CD4-positive, CD25-positive, alpha-beta regulatory T cell (primary cell): ENCODE measurements at regions not wholly inside any gene's neighbourhood (a gene's known extent, or its start where the extent isn't known, plus 50 kb on each side); places are given as distances from the start of the nearest gene placed in this dataset.
A peak's percentile ranks its signal among the peaks of the same experiment; 100 is the strongest.

Experiments
- ATAC-seq, 2 donors: fragments of 150-1000 bp; cut with Tn5 transposase; one replicate each; pipeline ENCODE4 v1.10.0; 2021; ENCODE audit warnings: low read depth in 2 of 2, moderate number of reproducible peaks in 2 of 2, moderate library complexity in 1 of 2
- DNase-seq, 3 donors: peaks; one replicate each; pipeline versions ENCODE4 v3.0.0 to v3.0.0-alpha.2; 2012 to 2022; ENCODE audit warnings: mixed read lengths in 1 of 3
- H3K27ac ChIP-seq: one replicate; pipeline ENCODE4 v1.7.0; 2013; ENCODE audit warnings: mild to moderate bottlenecking, low read length; ENCODE audit not compliant: insufficient read depth, poor library complexity, severe bottlenecking
- H3K27me3 ChIP-seq: one replicate; pipeline ENCODE4 v1.7.0; 2013; ENCODE audit warnings: low read length; ENCODE audit not compliant: control insufficient read depth, insufficient read depth
- H3K36me3 ChIP-seq: one replicate; pipeline ENCODE4 v1.7.0; 2013; ENCODE audit warnings: mild to moderate bottlenecking, low read length, moderate library complexity; ENCODE audit not compliant: control insufficient read depth, insufficient read depth
- H3K4me1 ChIP-seq: 2 replicates; pipeline ENCODE4 v1.7.0; 2013; ENCODE audit warnings: mild to moderate bottlenecking, low read length; ENCODE audit not compliant: insufficient read depth, control insufficient read depth, poor library complexity, severe bottlenecking
- H3K4me3 ChIP-seq: one replicate; pipeline ENCODE4 v1.7.0; 2013; ENCODE audit warnings: low read depth, mild to moderate bottlenecking, low read length, moderate library complexity
- H3K9me3 ChIP-seq, 2 experiments: 1 replicate in 1 of 2; 2 replicates in 1 of 2; pipeline ENCODE4 v1.7.0; 2013; ENCODE audit warnings: low read length in 2 of 2, mild to moderate bottlenecking in 1 of 2, moderate library complexity in 1 of 2; ENCODE audit not compliant: control insufficient read depth in 2 of 2
- H3K27ac Mint-ChIP-seq, 3 donors: one replicate each; pipeline ENCODE4 v1.8.0; 2020 to 2022; ENCODE audit warnings: mild to moderate bottlenecking in 3 of 3, mixed read lengths in 3 of 3, moderate library complexity in 2 of 3
- H3K27me3 Mint-ChIP-seq: one replicate; pipeline ENCODE4 v1.8.0; 2022; ENCODE audit warnings: mild to moderate bottlenecking, mixed read lengths
- H3K36me3 Mint-ChIP-seq: one replicate; pipeline ENCODE4 v1.8.0; 2020; ENCODE audit warnings: mixed read lengths
- H3K4me1 Mint-ChIP-seq, 4 donors: one replicate each; pipeline ENCODE4 v1.8.0; 2020 to 2022; ENCODE audit warnings: mixed read lengths in 4 of 4, mild to moderate bottlenecking in 1 of 4
- H3K4me3 Mint-ChIP-seq, 4 donors: one replicate each; pipeline ENCODE4 v1.8.0; 2020 to 2022; ENCODE audit warnings: mild to moderate bottlenecking in 4 of 4, mixed read lengths in 4 of 4, moderate library complexity in 3 of 4
- H3K9me3 Mint-ChIP-seq, 7 donors: one replicate each; pipeline ENCODE4 v1.8.0; 2020 to 2022; ENCODE audit warnings: mixed read lengths in 7 of 7, mild to moderate bottlenecking in 3 of 7, moderate library complexity in 2 of 7

DNA sequence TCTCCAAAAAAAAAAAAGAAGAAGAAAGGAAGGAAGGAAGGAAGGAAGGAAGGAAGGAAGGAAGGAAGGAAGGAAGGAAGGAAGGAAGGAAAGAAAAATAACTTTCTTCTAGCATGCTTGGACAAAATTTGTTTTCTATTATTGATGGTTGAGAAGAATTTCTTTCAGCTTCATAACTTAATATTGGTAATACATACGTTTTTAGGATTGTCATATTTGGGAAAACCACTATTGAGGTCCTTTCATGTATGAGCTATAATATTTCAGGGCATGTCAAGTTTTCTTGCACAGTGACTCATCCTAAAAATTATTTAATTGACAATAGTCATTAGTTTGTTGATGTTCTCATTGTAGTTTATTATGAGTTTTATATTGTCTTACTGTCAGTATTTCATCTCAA, 66.4 kb upstream of the PKDCC start:
- H3K27me3 ChIP-seq = peaks cover 3% of the 10 kb centered on the region
- H3K27ac ChIP-seq = no peak overlapping the region
- H3K4me3 ChIP-seq = no peak overlapping the region
- no peaks in the 10 kb centered on the region for H3K36me3 Mint-ChIP-seq
- H3K4me1 ChIP-seq = no peaks in the 10 kb centered on the region
- H3K4me3 Mint-ChIP-seq = no peak overlapping the region
- DNase-seq (no peak), ATAC-seq (no peak)
- no peaks in the 10 kb centered on the region for H3K36me3 ChIP-seq
- H3K4me1 Mint-ChIP-seq = no peaks in the 10 kb centered on the region
- peaks cover 0 to 2% (median 0%) of the 10 kb centered on the region in 7 donors for H3K9me3 Mint-ChIP-seq
- no peaks in the 10 kb centered on the region for H3K9me3 ChIP-seq
- H3K27me3 Mint-ChIP-seq = peaks cover 20% of the 10 kb centered on the region
- no peak overlapping the region for H3K27ac Mint-ChIP-seq

DNA sequence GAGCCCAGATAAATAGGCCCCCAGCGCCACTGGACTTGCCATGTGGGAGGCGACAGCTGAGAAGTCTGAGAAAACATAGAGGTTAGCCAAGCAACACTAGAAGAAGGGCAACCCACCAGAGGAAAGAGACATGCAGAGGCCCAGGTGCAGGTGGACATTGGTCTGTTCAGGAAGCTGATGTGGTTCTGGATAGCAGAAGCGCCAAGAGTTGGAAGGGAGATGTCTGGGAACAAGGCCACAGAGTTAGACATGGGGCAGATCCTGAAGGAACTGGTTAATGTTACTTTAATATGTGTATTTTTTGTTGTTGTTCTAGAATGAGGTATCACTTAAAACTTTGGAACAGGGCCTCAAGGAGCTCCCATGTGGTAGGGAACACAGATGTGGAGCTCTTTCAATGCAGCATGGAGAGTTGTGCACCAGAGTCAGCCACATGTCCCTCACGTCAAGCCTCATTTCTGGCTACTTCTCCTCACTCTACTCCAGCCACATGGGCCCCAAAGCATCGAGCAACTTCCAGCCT, 62.2 kb upstream of the PKDCC start:
- Mint-ChIP-seq H3K27me3 (peaks cover 31% of the 10 kb centered on the region), H3K27ac (peak overlapping the region in 1 of 3 donors; percentile 54), H3K4me1 (no peaks in the 10 kb centered on the region), H3K4me3 (no peak overlapping the region), H3K36me3 (no peaks in the 10 kb centered on the region), H3K9me3 (no peaks in the 10 kb centered on the region)
- H3K4me1 ChIP-seq = no peaks in the 10 kb centered on the region
- ATAC-seq (no peak), DNase-seq (no peak)
- no peak overlapping the region for H3K4me3 ChIP-seq
- H3K27ac ChIP-seq = no peak overlapping the region
- peaks cover 7% of the 10 kb centered on the region for H3K27me3 ChIP-seq
- H3K36me3 ChIP-seq = no peaks in the 10 kb centered on the region
- no peaks in the 10 kb centered on the region for H3K9me3 ChIP-seq

DNA sequence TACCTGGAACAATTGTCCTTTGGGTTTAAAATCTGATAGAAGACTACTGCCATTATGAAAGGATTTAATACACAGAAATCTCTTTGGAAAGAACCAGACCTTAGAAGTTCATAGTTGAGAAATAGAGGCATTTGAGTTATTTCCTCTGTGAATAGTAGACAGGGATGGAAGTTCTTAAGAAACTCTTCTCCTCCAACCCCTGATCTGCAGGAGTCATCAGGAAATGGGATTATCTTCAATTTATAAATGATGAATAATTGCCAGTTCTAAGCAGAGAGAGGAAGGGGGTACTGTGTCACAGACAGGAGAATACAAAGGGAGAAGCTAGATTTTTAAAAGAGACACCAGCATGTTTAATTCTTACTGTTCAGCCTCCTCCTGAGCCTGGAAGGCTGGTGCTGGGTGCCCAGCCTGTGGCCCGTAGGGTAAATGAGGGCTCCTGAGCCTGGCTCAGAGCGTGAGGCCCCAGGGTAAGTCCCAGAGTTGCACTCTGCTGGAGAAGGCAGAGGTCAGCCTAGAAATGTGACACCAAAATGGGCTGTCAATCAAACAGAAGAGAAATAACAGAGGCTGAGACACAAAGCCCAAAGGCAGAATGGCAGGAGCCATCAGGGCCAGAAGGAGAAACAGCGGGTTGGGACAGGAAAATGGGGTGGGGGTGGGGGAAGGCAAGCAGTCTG, 58.2 kb upstream of the PKDCC start:
- Mint-ChIP-seq H3K27ac (no peak overlapping the region), H3K4me1 (no peaks in the 10 kb centered on the region), H3K9me3 (no peaks in the 10 kb centered on the region), H3K4me3 (no peak overlapping the region), H3K36me3 (no peaks in the 10 kb centered on the region), H3K27me3 (peaks cover 21% of the 10 kb centered on the region)
- peaks cover 10% of the 10 kb centered on the region for H3K27me3 ChIP-seq
- no peak overlapping the region for H3K27ac ChIP-seq
- no peaks in the 10 kb centered on the region for H3K36me3 ChIP-seq
- H3K4me3 ChIP-seq = no peak overlapping the region
- no peak for ATAC-seq
- no peak for DNase-seq
- no peaks in the 10 kb centered on the region for H3K4me1 ChIP-seq
- no peaks in the 10 kb centered on the region for H3K9me3 ChIP-seq

DNA sequence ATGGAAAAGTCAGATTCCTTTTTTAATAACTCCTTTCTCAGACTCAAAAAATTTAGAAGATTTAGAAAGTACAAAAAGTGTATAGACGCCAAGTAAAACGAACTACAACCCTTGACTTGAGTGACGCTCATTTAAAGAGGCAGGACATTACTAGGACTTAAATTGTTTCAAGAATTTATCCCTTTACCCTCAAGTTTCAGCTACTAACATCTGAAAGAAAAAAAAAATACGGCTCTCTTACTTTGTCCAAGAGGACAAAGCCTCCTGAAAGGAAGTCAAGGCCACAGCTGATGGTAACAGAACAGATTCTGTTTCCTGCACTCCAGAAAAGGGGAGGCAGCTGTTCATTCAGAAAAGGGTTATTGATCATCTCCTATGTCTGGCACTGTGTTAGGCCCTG, 57.6 kb upstream of the PKDCC start:
- H3K27ac Mint-ChIP-seq = no peak overlapping the region
- no peak overlapping the region for H3K27ac ChIP-seq
- H3K27me3 Mint-ChIP-seq = peaks cover 21% of the 10 kb centered on the region
- H3K4me1 Mint-ChIP-seq = no peaks in the 10 kb centered on the region
- peaks cover 10% of the 10 kb centered on the region for H3K27me3 ChIP-seq
- no peaks in the 10 kb centered on the region for H3K36me3 ChIP-seq
- no peak for ATAC-seq
- no peaks in the 10 kb centered on the region for H3K36me3 Mint-ChIP-seq
- H3K4me3 Mint-ChIP-seq = no peak overlapping the region
- no peak overlapping the region for H3K4me3 ChIP-seq
- no peaks in the 10 kb centered on the region for H3K9me3 Mint-ChIP-seq
- H3K9me3 ChIP-seq = no peaks in the 10 kb centered on the region
- DNase-seq = no peak
- H3K4me1 ChIP-seq = no peaks in the 10 kb centered on the region

DNA sequence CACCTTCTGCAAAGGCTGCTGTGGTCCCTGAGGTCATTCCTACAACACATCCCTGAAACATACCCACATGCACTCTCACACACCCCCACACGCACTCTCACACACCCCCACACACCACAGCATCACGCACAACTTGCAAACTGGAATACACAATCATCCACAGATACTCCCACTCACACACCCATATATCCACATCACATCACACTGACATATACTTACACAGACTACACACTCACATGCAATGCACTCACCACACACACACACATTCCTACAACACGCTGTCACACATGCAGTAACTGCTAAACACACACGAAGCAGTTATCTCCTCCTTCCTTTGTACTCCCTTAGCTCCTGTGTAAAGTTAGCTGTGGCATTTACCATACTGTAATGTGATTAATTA, 57.1 kb upstream of the PKDCC start:
- no peaks in the 10 kb centered on the region for H3K4me1 ChIP-seq
- no peaks in the 10 kb centered on the region for H3K9me3 ChIP-seq
- H3K36me3 ChIP-seq = no peaks in the 10 kb centered on the region
- H3K4me1 Mint-ChIP-seq = no peaks in the 10 kb centered on the region
- H3K4me3 Mint-ChIP-seq = no peak overlapping the region
- DNase-seq (no peak), ATAC-seq (no peak)
- no peaks in the 10 kb centered on the region for H3K9me3 Mint-ChIP-seq
- H3K27me3 Mint-ChIP-seq = peaks cover 16% of the 10 kb centered on the region
- H3K27ac Mint-ChIP-seq = no peak overlapping the region
- peaks cover 10% of the 10 kb centered on the region for H3K27me3 ChIP-seq
- H3K27ac ChIP-seq = no peak overlapping the region
- no peak overlapping the region for H3K4me3 ChIP-seq
- H3K36me3 Mint-ChIP-seq = no peaks in the 10 kb centered on the region

DNA sequence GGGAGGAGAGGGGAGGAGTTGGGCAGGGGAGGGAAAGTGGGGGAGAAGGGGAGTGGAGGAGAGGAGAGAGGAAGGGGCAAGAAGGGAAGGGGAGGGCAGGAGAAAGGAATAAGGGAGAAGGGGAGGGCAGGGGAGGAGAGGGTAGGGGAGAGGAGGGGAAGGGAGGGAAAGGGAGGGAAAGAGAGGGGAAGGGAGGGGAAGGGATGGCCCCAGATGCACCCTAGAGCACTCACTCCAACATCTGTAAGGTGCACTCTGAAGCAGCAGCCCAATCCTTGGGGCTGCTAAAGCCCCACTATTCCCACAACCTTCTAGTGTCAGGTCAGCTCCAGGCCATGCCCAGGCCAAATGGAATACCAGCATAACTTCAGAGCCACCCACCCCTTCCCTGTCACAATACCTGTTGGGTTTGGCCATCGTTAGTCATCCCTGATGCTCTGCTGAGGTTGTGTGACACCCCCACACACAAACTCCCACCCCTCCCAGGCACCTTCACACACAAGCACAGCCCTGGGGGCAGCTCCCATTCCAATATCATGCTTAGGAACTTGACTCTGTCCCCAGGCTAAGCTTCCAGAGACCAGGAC, 55.7 kb upstream of the PKDCC start:
- H3K9me3 Mint-ChIP-seq = peaks cover 0 to 2% (median 0%) of the 10 kb centered on the region in 7 donors
- Histone ChIP-seq H3K27me3 (peaks cover 10% of the 10 kb centered on the region), H3K4me3 (no peak overlapping the region), H3K4me1 (no peaks in the 10 kb centered on the region), H3K36me3 (no peaks in the 10 kb centered on the region), H3K9me3 (no peaks in the 10 kb centered on the region), H3K27ac (no peak overlapping the region)
- H3K27me3 Mint-ChIP-seq = peaks cover 10% of the 10 kb centered on the region
- no peak overlapping the region for H3K27ac Mint-ChIP-seq
- ATAC-seq (no peak), DNase-seq (no peak)
- no peaks in the 10 kb centered on the region for H3K36me3 Mint-ChIP-seq
- no peak overlapping the region for H3K4me3 Mint-ChIP-seq
- H3K4me1 Mint-ChIP-seq = no peaks in the 10 kb centered on the region

DNA sequence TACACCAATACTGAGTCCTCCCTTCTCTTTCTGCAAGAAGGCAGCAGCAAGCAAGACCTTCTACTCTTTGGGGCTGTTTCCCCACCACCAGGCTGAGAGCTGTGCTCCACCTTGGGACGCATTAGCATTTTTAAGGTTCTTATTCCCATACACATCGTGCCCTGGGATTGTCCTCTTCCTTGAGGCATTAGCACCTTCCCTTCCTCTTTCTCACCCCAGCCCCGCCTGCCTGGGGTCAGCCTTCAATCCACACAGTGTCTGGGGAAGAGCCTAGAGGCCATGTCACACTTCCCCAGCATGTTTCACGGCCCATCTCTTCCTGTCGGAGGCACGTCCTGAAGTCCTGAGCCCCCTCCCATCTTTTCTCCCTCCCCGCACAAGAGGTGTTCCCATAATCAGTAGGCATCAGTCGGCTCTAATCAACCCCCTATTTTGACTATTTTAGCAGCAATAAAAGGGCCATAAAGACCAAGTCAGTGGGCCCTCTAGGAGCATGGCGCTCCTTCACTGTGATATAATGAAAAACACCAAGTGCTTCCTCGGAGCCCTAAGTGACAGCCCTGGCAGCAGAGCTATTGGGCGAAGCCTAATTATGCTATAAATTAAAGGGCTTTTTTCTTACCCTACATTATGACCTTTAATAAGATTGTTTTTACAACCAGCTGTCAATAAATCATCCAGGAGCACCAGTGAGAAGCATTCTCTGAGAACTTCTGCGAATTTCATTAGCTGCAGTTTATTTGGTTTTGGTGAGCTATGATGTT, 55.0 kb upstream of the PKDCC start:
- Mint-ChIP-seq H3K4me1 (no peaks in the 10 kb centered on the region), H3K4me3 (no peak overlapping the region), H3K27ac (no peak overlapping the region), H3K27me3 (peaks cover 10% of the 10 kb centered on the region), H3K36me3 (no peaks in the 10 kb centered on the region), H3K9me3 (peaks cover 0 to 2% (median 0%) of the 10 kb centered on the region in 7 donors)
- ATAC-seq (no peak), DNase-seq (no peak)
- H3K4me1 ChIP-seq = no peaks in the 10 kb centered on the region
- H3K27me3 ChIP-seq = peaks cover 8% of the 10 kb centered on the region
- no peaks in the 10 kb centered on the region for H3K36me3 ChIP-seq
- no peak overlapping the region for H3K27ac ChIP-seq
- no peaks in the 10 kb centered on the region for H3K9me3 ChIP-seq
- H3K4me3 ChIP-seq = no peak overlapping the region
